Esophagus squamous epithelium (tissue), 4 donors: ENCODE measurements at regions not wholly inside any gene's neighbourhood (a gene's known extent, or its start where the extent isn't known, plus 50 kb on each side); places are given as distances from the start of the nearest gene placed in this dataset.

Experiments used
- CTCF ChIP-seq, 6 experiments: fragments of 450-650 bp in 4 of 6; fragments of 200-600 bp in 2 of 6; sonication (generic) in 2 of 6; IDR thresholded peaks; one replicate each; pipeline ENCODE4 v1.5.1; 2016 to 2019; ENCODE audit warnings: antibody characterized with exemption in 6 of 6, mild to moderate bottlenecking in 4 of 6, moderate library complexity in 4 of 6
- POLR2A ChIP-seq, 4 donors: fragments of 450-650 bp; IDR thresholded peaks; one replicate each; pipeline ENCODE4 v1.6.1; 2017; ENCODE audit warnings: antibody characterized with exemption in 4 of 4, mild to moderate bottlenecking in 4 of 4, moderate library complexity in 3 of 4

- no peak for TF ChIP-seq CTCF (IDR thresholded peaks at IDR 0.05)
- TF ChIP-seq POLR2A (IDR thresholded peaks at IDR 0.05) = no peak
Observed at GRCh38 chr2:125746321-125747164, 909.4 kb upstream of the GYPC start.
